ENCODE measurements at regions not wholly inside any gene's neighbourhood (a gene's known extent, or its start where the extent isn't known, plus 50 kb on each side); places are given as distances from the start of the nearest gene placed in this dataset.

DNA sequence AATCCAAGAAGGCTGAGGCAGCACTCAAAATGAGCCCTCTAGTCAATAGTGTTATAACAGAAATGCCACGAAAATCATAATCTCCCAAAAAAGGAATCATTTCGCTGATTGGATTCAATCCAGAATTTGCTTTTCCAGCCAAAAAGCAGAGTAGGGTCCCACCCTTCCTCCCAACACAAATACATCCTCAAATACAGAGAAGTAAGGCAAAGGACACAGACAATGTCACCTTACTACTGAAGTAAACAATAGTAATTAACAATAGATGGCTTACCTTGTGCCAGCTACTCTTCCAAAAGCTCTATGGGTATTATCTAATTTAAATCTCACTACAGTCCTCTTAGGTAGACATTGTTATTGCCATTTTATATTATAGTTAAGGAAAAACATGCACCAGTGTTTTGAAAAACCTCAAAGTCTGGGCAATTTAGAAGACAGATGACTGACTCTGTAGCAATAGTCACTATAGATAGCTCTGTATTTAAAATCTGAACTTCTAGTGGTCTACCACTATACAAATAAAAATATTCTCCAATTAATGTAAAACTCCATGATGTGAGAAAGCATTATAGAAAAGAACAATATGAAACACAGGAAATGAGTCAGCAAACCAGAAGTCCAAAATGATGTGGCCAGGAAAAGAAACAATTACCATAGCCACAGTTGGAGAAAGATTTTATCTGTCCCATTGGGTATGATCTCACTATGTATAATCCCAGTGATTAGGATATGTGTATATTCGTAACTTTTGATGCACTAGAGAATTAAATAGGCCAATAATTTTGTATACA, 305.0 kb upstream of the ERBB4 start:
- ChIA-PET CTCF (no interaction called here), POLR2A (ENCODE audit: low non-redundant PET) (no interaction called here)
- DNase-seq (ENCODE audit: low spot score) = peak; percentile 38
- no peak overlapping the region for H3K27ac ChIP-seq
- TF ChIP-seq, protein P1, sequence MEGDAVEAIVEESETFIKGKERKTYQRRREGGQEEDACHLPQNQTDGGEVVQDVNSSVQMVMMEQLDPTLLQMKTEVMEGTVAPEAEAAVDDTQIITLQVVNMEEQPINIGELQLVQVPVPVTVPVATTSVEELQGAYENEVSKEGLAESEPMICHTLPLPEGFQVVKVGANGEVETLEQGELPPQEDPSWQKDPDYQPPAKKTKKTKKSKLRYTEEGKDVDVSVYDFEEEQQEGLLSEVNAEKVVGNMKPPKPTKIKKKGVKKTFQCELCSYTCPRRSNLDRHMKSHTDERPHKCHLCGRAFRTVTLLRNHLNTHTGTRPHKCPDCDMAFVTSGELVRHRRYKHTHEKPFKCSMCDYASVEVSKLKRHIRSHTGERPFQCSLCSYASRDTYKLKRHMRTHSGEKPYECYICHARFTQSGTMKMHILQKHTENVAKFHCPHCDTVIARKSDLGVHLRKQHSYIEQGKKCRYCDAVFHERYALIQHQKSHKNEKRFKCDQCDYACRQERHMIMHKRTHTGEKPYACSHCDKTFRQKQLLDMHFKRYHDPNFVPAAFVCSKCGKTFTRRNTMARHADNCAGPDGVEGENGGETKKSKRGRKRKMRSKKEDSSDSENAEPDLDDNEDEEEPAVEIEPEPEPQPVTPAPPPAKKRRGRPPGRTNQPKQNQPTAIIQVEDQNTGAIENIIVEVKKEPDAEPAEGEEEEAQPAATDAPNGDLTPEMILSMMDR (conservative IDR thresholded peaks at IDR 0.05; ENCODE audit: low read depth) = no peak

DNA sequence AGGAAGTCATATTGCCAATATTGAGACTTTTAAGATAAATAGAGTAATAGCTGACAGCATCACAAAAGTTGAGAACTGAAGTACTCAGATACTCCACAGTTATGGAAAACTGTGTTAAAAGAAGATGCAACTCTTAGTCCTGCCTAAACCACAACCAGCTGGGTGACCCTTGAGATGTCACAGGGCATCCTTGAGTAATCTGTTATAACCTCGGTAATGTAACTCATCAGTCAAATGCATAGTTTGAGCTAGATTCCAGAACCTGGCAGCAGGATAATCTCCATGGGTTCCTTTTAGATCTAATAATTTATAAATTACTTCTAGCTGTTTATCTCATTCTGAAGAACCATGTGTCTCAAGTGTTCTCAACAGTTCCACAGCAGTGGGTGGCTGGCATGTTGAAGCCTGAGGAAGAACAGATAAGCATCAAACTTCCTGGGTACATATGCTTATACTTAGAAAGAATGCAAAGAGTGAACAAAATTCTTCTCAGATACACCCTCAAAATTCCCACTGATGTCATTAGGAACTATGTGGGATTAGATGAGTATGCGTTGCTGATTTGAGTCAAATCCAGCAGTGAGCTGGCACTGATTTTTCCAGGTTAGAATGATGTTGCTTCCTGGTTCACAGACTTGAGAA, 304.1 kb upstream of the ERBB4 start:
- CTCF ChIA-PET = no interaction called here
- peak; percentile 52 for DNase-seq (ENCODE audit: low spot score)
- POLR2A ChIA-PET (ENCODE audit: low non-redundant PET) = no interaction called here
- H3K27ac ChIP-seq = no peak overlapping the region
- TF ChIP-seq, protein P1 (conservative IDR thresholded peaks at IDR 0.05; ENCODE audit: low read depth) = no peak

DNA sequence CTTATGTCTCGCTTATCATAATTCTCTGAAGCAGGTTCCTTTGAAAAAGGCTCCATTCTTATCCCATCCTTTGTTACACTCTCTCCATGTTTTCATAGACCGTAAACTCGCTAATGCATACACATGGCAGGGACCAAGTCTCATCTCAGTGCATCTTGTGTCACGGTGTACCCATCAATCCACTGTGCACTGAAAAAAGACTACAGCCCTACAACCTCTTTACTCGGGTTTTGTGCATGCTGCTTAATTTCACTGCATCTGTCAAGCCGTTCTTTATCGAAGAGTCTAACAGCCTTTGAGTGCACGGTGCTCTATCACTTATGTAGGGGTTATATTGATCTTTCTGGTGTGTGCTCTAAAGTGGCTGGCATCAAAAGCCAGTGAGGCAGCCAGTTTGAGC, 302.9 kb upstream of the ERBB4 start:
- TF ChIP-seq, protein P1 (conservative IDR thresholded peaks at IDR 0.05; ENCODE audit: low read depth) = no peak

DNA sequence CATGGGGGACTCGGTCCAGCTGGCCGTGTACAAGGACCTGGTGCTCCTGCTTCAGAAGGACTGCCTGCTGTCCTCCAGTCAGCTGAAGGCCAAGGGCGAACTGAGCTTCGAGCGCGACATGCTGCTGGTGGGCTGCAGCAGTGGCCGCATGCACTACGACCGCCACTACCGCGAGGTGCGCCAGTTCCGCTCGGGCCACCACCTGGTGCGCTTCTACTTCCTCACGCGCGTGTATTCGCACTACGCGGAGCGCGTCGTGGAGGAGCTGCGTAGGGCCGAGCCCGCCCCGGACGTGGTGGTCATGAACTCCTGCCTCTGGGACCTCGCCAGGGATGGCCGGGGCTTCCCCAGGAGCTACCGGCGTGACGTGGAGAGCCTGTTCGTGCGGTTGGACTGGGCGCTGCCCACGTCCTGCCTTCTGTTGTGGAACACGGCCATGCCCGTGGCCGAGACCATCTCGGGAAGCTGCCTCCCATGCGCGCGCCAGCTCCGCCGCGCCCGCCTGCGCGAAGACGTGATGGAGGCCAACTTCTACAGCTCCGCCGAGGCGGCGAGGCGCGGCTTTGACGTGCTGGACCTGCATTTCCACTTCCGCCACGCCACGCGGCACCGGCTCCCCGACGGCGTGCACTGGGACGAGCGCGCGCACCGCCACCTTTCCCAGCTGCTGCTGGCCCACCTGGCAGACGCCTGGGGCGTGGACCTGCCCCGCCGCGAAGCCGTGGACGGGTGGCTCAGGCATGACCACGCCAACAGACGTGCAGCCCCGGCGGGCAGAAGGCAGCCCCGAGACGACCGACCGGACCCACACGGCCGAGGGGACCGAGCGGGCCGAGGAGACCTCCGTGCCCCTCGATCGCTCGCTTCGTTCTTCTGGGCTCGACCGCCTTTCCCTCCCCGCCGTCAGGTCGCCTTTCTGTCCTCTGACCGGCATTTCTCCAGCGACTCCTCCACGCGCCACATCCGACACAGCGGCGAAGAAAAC, 293.9 kb upstream of the ERBB4 start:
- no peak for DNase-seq (ENCODE audit: low spot score)
- TF ChIP-seq, protein P1 (conservative IDR thresholded peaks at IDR 0.05; ENCODE audit: low read depth) = no peak
- no peak overlapping the region for H3K27ac ChIP-seq
- CTCF ChIA-PET = interaction anchor here (0.6 kb wide), 1 partner anchor 21 kb away, joined by 3 read pairs; no protein-coding TSS in a partner anchor
- POLR2A ChIA-PET (ENCODE audit: low non-redundant PET) = no interaction called here

More for the DNA sequence above, 302.9 kb upstream of the ERBB4 start:
- ChIA-PET CTCF (no interaction called here), POLR2A (ENCODE audit: low non-redundant PET) (no interaction called here)
- DNase-seq (ENCODE audit: low spot score) = no peak
- H3K27ac ChIP-seq = no peak overlapping the region

DNA sequence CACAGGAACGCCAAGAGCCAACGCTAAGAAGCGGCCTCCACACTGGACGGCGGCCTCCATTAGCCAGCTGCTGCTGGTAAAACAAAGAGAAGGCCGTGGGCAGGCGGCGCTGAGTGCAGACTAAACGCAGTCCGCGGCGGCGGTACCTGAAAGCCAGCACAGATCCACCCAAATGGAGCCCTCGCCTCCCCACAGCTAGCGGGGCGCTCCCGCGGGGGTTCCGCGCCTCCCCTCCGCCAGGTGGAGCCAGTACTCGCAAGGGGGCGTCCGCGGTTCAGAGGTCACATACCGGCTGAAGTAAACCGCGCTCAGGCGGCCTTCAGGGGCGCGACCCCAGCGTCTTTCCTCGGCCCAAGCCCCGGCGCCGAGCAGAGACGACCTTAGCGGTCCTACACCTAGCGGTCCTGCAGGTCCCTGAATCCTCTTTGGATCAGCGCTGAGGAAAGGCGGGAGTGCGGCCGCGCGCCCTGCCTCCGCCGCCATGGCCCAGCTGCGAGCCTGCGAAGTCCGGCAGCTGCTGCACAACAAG, 293.1 kb upstream of the ERBB4 start:
- H3K27ac ChIP-seq = no peak overlapping the region
- TF ChIP-seq, protein P1 (conservative IDR thresholded peaks at IDR 0.05; ENCODE audit: low read depth) = no peak
- ChIA-PET POLR2A (ENCODE audit: low non-redundant PET) (no interaction called here), CTCF (interaction anchor here (0.6 kb wide), 1 partner anchor 22 kb away, joined by 3 read pairs; no protein-coding TSS in a partner anchor)
- no peak for DNase-seq (ENCODE audit: low spot score)

DNA sequence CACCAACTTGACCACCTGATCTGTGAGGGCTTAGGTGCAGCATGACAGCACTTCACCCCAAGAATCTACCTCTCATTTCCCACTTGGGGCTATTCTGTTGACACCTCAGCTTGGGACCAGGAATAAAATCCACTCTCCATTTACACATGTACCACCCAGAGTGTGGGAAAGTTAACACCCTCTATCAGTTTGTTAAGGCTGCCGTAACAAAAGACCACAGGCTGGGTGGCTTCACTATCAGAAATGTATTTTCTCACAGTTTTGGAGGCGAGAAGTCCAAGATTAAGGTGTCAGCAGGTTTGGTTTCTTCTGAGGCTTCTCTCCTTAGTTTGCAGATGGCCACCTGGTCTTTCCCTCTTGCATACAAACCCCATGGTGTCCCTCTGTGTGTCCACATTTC, 277.7 kb upstream of the ERBB4 start:
- DNase-seq (ENCODE audit: low spot score) = no peak
- TF ChIP-seq, protein P1 (conservative IDR thresholded peaks at IDR 0.05; ENCODE audit: low read depth) = no peak
- ChIA-PET POLR2A (ENCODE audit: low non-redundant PET) (no interaction called here), CTCF (interaction anchor here (0.6 kb wide), 1 partner anchor 319 kb away, joined by 4 read pairs; no protein-coding TSS in a partner anchor)
- no peak overlapping the region for H3K27ac ChIP-seq

Measured in RWPE1 (cell line).